Choroid plexus epithelial cell (primary cell): ENCODE measurements at regions not wholly inside any gene's neighbourhood (a gene's known extent, or its start where the extent isn't known, plus 50 kb on each side); places are given as distances from the start of the nearest gene placed in this dataset.

Source experiments
- DNase-seq: peaks from one replicate; pipeline ENCODE4 v3.0.0-alpha.2; 2010; ENCODE audit warnings: low read depth
- H3K4me3 ChIP-seq: 2 replicates; pipeline ENCODE4 v1.5.1; 2011; ENCODE audit warnings: low read depth, mild to moderate bottlenecking, control low read depth, low read length, moderate library complexity
- CTCF ChIP-seq: conservative IDR thresholded peaks from 2 replicates; pipeline ENCODE4 v1.5.1; 2011; ENCODE audit warnings: low read depth, mild to moderate bottlenecking, control low read depth, inconsistent platforms, low read length, moderate library complexity

GRCh38 chr6:141041596-141042087 is 1091.1 kb upstream of the GJE1 start:
- no peak overlapping the region for H3K4me3 ChIP-seq
- no peak for DNase-seq
- TF ChIP-seq CTCF, result no peak

GRCh38 chr6:141035312-141036200 is 1097.2 kb upstream of the GJE1 start:
- H3K4me3 ChIP-seq, result no peak overlapping the region
- no peak for DNase-seq
- TF ChIP-seq CTCF, result no peak

DNA sequence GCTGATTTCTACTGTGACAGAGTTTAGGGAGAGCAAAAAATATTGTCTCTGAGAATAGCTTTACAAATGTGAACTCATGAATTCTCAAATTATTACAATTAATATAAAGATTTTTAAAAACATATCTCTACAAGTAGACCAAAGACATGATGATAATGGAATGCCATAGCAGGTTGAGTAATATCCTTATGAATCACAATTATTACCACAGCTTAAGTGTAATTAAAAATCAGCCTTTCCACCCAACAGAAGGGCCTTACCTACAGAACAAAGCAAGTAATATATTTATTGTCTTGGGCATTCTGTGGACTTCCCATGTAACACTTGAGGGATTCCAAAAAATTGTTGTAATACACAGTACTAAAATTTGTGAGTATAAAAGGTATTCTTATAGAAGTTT is 1099.6 kb upstream of the GJE1 start:
- no peak for TF ChIP-seq CTCF
- H3K4me3 ChIP-seq, result no peak overlapping the region
- DNase-seq, result peak; percentile 43

DNA sequence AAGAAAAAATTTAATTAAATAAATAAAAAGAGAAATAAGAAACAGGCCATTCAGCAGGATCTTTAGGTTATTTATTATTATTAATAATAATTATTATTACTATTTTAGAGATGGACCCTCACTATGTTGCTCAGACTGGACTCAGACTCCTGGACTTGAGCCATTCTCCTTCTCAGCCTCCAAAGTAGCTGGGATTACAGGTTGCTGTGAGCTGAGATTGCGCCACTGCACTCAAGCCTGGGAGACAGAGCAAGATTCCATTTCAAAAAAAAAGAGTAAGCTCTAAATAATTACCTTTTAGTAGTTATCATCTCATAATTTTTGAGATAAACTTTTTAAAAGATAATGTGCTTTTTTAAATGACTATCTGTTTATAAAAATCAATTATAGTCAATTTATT is 1102.8 kb upstream of the GJE1 start:
- DNase-seq, result peak; percentile 21
- H3K4me3 ChIP-seq, result no peak overlapping the region
- TF ChIP-seq CTCF, result no peak

- TF ChIP-seq CTCF, result no peak
- no peak overlapping the region for H3K4me3 ChIP-seq
- DNase-seq, result no peak
Measured at GRCh38 chr6:141028791-141029280, 1103.9 kb upstream of the GJE1 start.

DNA sequence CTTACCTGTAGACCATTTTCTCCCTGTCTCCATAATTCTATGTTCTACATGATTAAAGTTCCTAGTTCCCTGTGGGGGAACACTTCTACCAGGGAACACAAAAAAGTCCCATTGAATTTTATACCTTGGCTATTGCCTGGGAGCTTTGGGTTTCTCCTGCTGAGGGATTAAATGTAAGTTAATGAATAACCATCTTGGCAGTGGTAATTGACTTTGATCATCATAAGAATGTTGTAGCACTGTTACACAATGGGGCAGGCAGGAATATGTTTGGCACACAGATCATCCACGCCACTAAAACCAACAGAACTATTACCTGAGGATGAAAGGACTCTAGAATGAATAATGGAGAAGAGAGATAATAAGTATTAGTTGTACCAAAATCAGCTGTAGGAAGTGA is 1106.2 kb upstream of the GJE1 start:
- no peak for DNase-seq

More for the DNA sequence above, 1106.2 kb upstream of the GJE1 start:
- no peak overlapping the region for H3K4me3 ChIP-seq
- TF ChIP-seq CTCF, result no peak
